Body of pancreas (tissue), 4 donors: ENCODE measurements at regions not wholly inside any gene's neighbourhood (a gene's known extent, or its start where the extent isn't known, plus 50 kb on each side); places are given as distances from the start of the nearest gene placed in this dataset.

Experiments
- ATAC-seq: fragments of 150-250 bp; one replicate; pipeline ENCODE4 v1.9.1; 2016
- DNase-seq, 4 donors: peaks; one replicate each; pipeline ENCODE4 v3.0.0-alpha.2; 2019
- H3K27ac ChIP-seq, 4 donors: fragments of 200-600 bp; sonication (generic); 1 replicate in 3 of 4; 2 replicates in 1 of 4; pipeline versions ENCODE4 v1.5.1 to v1.6.1; 2016 to 2019; ENCODE audit warnings: mild to moderate bottlenecking in 1 of 4, mixed read lengths in 1 of 4, moderate library complexity in 1 of 4
- H3K27me3 ChIP-seq, 2 donors: fragments of 200-600 bp; sonication (generic); one replicate each; pipeline ENCODE4 v1.6.0; 2016; ENCODE audit warnings: mild to moderate bottlenecking in 1 of 2
- H3K36me3 ChIP-seq, 2 donors: fragments of 200-600 bp; sonication (generic); replicated peaks in 1 of 2; 2 replicates each; pipeline ENCODE4 v1.5.1; 2016; ENCODE audit warnings: low read depth in 2 of 2; ENCODE audit not compliant: insufficient read depth in 1 of 2
- H3K4me1 ChIP-seq: fragments of 200-600 bp; sonication (generic); one replicate; pipeline ENCODE4 v1.6.0; 2016
- H3K4me3 ChIP-seq, 2 donors: fragments of 200-600 bp; sonication (generic); 1 replicate in 1 of 2; 2 replicates in 1 of 2; pipeline ENCODE4 v1.5.1; 2016 to 2019
- H3K9me3 ChIP-seq, 3 donors: fragments of 200-600 bp; sonication (generic); 1 replicate in 2 of 3; 2 replicates in 1 of 3; pipeline ENCODE4 v1.5.1; 2016
- CTCF ChIP-seq, 7 experiments: fragments of 450-650 bp in 4 of 7; fragments of 200-600 bp in 3 of 7; sonication (generic) in 3 of 7; IDR thresholded peaks; one replicate each; pipeline ENCODE4 v1.5.1; 2016 to 2019; ENCODE audit warnings: antibody characterized with exemption in 7 of 7
- POLR2A ChIP-seq, 3 donors: fragments of 450-650 bp; IDR thresholded peaks; one replicate each; pipeline ENCODE4 v1.6.1; 2016; ENCODE audit warnings: antibody characterized with exemption in 3 of 3, mild to moderate bottlenecking in 2 of 3
- WGBS, 2 donors: methylation state at CpG; one replicate each; pipeline ENCODE4 v1.1.5; 2017; 5-methylcytosine and 5-hydroxymethylcytosine counted together
- intact Hi-C: fragments of 100-400 bp; cut with DNase I; formaldehyde crosslinking; loops from one replicate; pipeline ENCODE4 v1.15.1; 2023

- H3K27ac ChIP-seq, result no peak overlapping the region
- H3K9me3 ChIP-seq, result no peaks in the 10 kb centered on the region
- intact Hi-C loops, result loop anchor here (5.0 to 10.0 kb wide), 2 partner anchors 111 to 284 kb away; no protein-coding TSS in a partner anchor
- no peaks in the 10 kb centered on the region for H3K36me3 ChIP-seq
- ATAC-seq, result no peak
- H3K4me1 ChIP-seq, result no peaks in the 10 kb centered on the region
- no peaks in the 10 kb centered on the region for H3K27me3 ChIP-seq
- no peak overlapping the region for H3K4me3 ChIP-seq
- no peak for TF ChIP-seq POLR2A (IDR thresholded peaks at IDR 0.05)
- no peak for TF ChIP-seq CTCF (IDR thresholded peaks at IDR 0.05)
- no peak for DNase-seq
Observed at GRCh38 chr6:138000941-138001340, 106.3 kb downstream of the PERP start.

- no peak overlapping the region for H3K4me3 ChIP-seq
- H3K36me3 ChIP-seq, result no peaks in the 10 kb centered on the region
- no peaks in the 10 kb centered on the region for H3K9me3 ChIP-seq
- intact Hi-C loops, result loop anchor here (5.0 to 10.0 kb wide), 2 partner anchors 110 to 283 kb away; no protein-coding TSS in a partner anchor
- ATAC-seq, result peak; percentile 71
- no peaks in the 10 kb centered on the region for H3K4me1 ChIP-seq
- peak; percentile 65 to 75 (median 73) for DNase-seq
- TF ChIP-seq CTCF (IDR thresholded peaks at IDR 0.05), result peak; percentile 67 to 95 (median 78)
- TF ChIP-seq POLR2A (IDR thresholded peaks at IDR 0.05), result no peak
- H3K27me3 ChIP-seq, result no peaks in the 10 kb centered on the region
- H3K27ac ChIP-seq, result no peak overlapping the region
- WGBS, 2 donors, result 4 to 9% methylated on average over 6 of the region's 6 CpGs
Observed at GRCh38 chr6:138001750-138002349, 105.4 kb downstream of the PERP start.

- H3K4me1 ChIP-seq, result no peaks in the 10 kb centered on the region
- ATAC-seq, result no peak
- no peaks in the 10 kb centered on the region for H3K36me3 ChIP-seq
- intact Hi-C loops, result loop anchor here (5.0 to 10.0 kb wide), 2 partner anchors 108 to 280 kb away; no protein-coding TSS in a partner anchor
- no peaks in the 10 kb centered on the region for H3K9me3 ChIP-seq
- H3K4me3 ChIP-seq, result no peak overlapping the region
- DNase-seq, result no peak
- H3K27ac ChIP-seq, result no peak overlapping the region
- H3K27me3 ChIP-seq, result no peaks in the 10 kb centered on the region
- TF ChIP-seq POLR2A (IDR thresholded peaks at IDR 0.05) (no peak), CTCF (IDR thresholded peaks at IDR 0.05) (peak in 6 of 7 experiments; percentile 18 to 43 (median 37))
- 35 to 39% methylated on average over 7 of the region's 7 CpGs for WGBS, 2 donors
Observed at GRCh38 chr6:138004430-138005287, 102.6 kb downstream of the PERP start.

- DNase-seq (no peak), ATAC-seq (no peak)
- Histone ChIP-seq H3K9me3 (no peaks in the 10 kb centered on the region), H3K27me3 (no peaks in the 10 kb centered on the region), H3K27ac (no peak overlapping the region), H3K4me3 (no peak overlapping the region), H3K4me1 (no peaks in the 10 kb centered on the region), H3K36me3 (no peaks in the 10 kb centered on the region)
- WGBS, 2 donors, result 46% methylated on average over 5 of the region's 5 CpGs
- no peak for TF ChIP-seq CTCF (IDR thresholded peaks at IDR 0.05)
- no peak for TF ChIP-seq POLR2A (IDR thresholded peaks at IDR 0.05)
- intact Hi-C loops, result loop anchor here (10.0 kb wide), 1 partner anchor 279 kb away; no protein-coding TSS in a partner anchor
Observed at GRCh38 chr6:138005846-138006245, 101.4 kb downstream of the PERP start.
